GM12878 (cell line): ENCODE measurements at regions not wholly inside any gene's neighbourhood (a gene's known extent, or its start where the extent isn't known, plus 50 kb on each side); places are given as distances from the start of the nearest gene placed in this dataset.

Source experiments
- BHLHE40 ChIP-seq, 2 experiments: fragments of 450-650 bp in 1 of 2; IDR thresholded peaks; 2 replicates each; pipeline ENCODE4 v1.6.1; 2011 to 2017; ENCODE audit warnings: low read depth in 2 of 2, borderline replicate concordance in 1 of 2, improper control_type of control experiment in 1 of 2, low read length in 1 of 2, mild to moderate bottlenecking in 1 of 2
- CREB1 ChIP-seq: IDR thresholded peaks from 2 replicates; pipeline ENCODE4 v1.6.1; 2012; ENCODE audit warnings: low read depth, mild to moderate bottlenecking, inconsistent platforms
- EP300 ChIP-seq, 2 experiments: fragments of 150-350 bp in 1 of 2; IDR thresholded peaks; 2 replicates each; pipeline ENCODE4 v1.6.1; 2011 to 2012; ENCODE audit warnings: low read depth in 2 of 2, low read length in 2 of 2, borderline replicate concordance in 1 of 2, improper control_type of control experiment in 1 of 2, inconsistent platforms in 1 of 2; ENCODE audit not compliant: control insufficient read depth in 1 of 2
- POLR2AphosphoS2 ChIP-seq: IDR thresholded peaks from 2 replicates; pipeline ENCODE4 v1.6.1; 2011; ENCODE audit warnings: low read depth, mild to moderate bottlenecking, low read length, improper control_type of control experiment, moderate library complexity
- TF ChIP-seq, protein P1 (sequence below), 3 experiments: IDR thresholded peaks in 2 of 3; conservative IDR thresholded peaks in 1 of 3; 2 replicates each; pipeline ENCODE4 v1.5.1; 2011; ENCODE audit warnings: low read depth in 3 of 3, low read length in 3 of 3, mild to moderate bottlenecking in 3 of 3, control low read depth in 2 of 3, moderate library complexity in 2 of 3, inconsistent platforms in 1 of 3, mixed read lengths in 1 of 3; ENCODE audit not compliant: control insufficient read depth in 2 of 3, insufficient read depth in 1 of 3; ENCODE audit errors: extremely low read depth in 1 of 3

GRCh38 chr1:100794748-100795645, 75.5 kb downstream of the VCAM1 start:
- TF ChIP-seq POLR2AphosphoS2 (no peak), EP300 (IDR thresholded peaks at IDR 0.05; ENCODE audit: borderline replicate concordance in 1 of 2, control insufficient read depth in 1 of 2, low read depth in 2 of 2, low read length in 2 of 2) (no peak), CREB1 (no peak), BHLHE40 (IDR thresholded peaks at IDR 0.05; ENCODE audit: borderline replicate concordance in 1 of 2, low read depth in 2 of 2, low read length in 1 of 2) (no peak)
- TF ChIP-seq, protein P1, sequence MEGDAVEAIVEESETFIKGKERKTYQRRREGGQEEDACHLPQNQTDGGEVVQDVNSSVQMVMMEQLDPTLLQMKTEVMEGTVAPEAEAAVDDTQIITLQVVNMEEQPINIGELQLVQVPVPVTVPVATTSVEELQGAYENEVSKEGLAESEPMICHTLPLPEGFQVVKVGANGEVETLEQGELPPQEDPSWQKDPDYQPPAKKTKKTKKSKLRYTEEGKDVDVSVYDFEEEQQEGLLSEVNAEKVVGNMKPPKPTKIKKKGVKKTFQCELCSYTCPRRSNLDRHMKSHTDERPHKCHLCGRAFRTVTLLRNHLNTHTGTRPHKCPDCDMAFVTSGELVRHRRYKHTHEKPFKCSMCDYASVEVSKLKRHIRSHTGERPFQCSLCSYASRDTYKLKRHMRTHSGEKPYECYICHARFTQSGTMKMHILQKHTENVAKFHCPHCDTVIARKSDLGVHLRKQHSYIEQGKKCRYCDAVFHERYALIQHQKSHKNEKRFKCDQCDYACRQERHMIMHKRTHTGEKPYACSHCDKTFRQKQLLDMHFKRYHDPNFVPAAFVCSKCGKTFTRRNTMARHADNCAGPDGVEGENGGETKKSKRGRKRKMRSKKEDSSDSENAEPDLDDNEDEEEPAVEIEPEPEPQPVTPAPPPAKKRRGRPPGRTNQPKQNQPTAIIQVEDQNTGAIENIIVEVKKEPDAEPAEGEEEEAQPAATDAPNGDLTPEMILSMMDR (IDR thresholded peaks at IDR 0.05 in 2 of 3, conservative IDR thresholded peaks at IDR 0.05 in 1 of 3; ENCODE audit: control insufficient read depth in 2 of 3, extremely low read depth in 1 of 3, insufficient read depth in 1 of 3, low read depth in 3 of 3, low read length in 3 of 3): no peak
